ENCODE measurements at regions not wholly inside any gene's neighbourhood (a gene's known extent, or its start where the extent isn't known, plus 50 kb on each side); places are given as distances from the start of the nearest gene placed in this dataset.

DNA sequence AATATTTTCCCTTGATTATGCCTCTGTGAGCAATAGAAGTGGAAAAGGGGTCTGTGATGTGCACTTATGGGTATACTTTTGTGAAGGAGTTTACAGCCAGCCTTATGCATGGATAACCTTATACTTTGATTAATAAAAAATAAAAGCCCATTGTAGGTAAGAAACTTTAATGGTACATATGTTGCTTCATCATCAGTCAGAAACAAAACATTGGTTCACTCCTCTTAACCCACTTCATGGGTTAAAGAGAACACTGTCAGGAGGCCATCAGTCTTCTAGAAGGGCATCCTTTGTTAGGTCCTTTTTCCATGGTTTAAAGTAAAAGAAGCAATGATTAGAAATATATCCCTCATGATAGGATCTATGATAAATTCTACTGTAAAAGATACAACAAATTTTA is 952.1 kb upstream of the MIR17HG start:
- H3K36me3 Mint-ChIP-seq (ENCODE audit: low read depth): no peaks in the 10 kb centered on the region

DNA sequence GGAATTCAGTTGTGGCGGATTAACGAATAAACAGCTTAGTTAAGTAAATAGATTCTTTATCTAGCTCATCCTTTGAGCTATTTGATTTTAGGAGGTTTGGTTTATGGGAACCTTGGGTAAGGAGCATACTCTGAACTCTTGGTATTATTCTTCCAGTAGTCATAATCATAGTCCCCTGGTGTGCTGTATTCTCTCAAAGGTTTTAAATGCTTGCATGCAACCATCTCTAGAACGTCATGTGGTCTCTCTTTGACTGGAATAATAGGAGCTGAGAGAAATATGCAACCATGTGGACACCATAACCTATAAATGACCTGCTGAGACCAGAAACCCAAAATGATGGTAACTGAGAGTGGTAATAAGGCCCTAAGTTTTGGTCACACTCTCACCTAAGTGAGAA is 951.6 kb upstream of the MIR17HG start:
- H3K27me3 Mint-ChIP-seq: no peaks in the 10 kb centered on the region
- no peaks in the 10 kb centered on the region for H3K36me3 Mint-ChIP-seq (ENCODE audit: low read depth)
- H3K27ac Mint-ChIP-seq: no peak overlapping the region
- H3K9me3 Mint-ChIP-seq: peaks cover 12% of the 10 kb centered on the region
- no peak overlapping the region for H3K4me3 Mint-ChIP-seq
- ATAC-seq (replicated peaks): no peak
- H3K4me1 Mint-ChIP-seq: no peaks in the 10 kb centered on the region

More for the DNA sequence above, 952.1 kb upstream of the MIR17HG start:
- H3K27ac Mint-ChIP-seq: no peak overlapping the region
- ATAC-seq (replicated peaks): no peak
- H3K9me3 Mint-ChIP-seq: peaks cover 12% of the 10 kb centered on the region
- H3K27me3 Mint-ChIP-seq: no peaks in the 10 kb centered on the region
- no peak overlapping the region for H3K4me3 Mint-ChIP-seq
- no peaks in the 10 kb centered on the region for H3K4me1 Mint-ChIP-seq

DNA sequence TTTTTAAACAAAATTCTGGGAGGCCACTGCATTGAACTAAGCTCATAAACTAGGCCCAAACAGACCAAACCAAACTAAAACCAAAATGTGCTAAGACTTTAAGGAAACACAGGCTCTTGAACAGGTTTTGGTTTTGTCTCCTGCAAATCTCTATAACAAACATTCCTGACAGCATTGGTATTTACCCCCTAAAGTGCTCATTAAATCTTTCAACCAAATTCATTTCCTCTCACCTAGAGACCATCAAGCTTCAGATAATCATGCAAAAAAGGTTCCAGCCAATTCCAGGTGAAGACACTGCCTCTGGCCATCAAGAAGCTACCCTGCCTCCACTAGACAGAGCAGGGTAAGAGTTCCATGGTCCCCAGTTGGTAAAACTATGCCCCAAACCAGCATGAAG is 951.2 kb upstream of the MIR17HG start:
- no peak for ATAC-seq (replicated peaks)
- H3K27ac Mint-ChIP-seq: no peak overlapping the region
- no peaks in the 10 kb centered on the region for H3K4me1 Mint-ChIP-seq
- no peak overlapping the region for H3K4me3 Mint-ChIP-seq
- no peaks in the 10 kb centered on the region for H3K27me3 Mint-ChIP-seq
- H3K36me3 Mint-ChIP-seq (ENCODE audit: low read depth): no peaks in the 10 kb centered on the region
- H3K9me3 Mint-ChIP-seq: peaks cover 8% of the 10 kb centered on the region

DNA sequence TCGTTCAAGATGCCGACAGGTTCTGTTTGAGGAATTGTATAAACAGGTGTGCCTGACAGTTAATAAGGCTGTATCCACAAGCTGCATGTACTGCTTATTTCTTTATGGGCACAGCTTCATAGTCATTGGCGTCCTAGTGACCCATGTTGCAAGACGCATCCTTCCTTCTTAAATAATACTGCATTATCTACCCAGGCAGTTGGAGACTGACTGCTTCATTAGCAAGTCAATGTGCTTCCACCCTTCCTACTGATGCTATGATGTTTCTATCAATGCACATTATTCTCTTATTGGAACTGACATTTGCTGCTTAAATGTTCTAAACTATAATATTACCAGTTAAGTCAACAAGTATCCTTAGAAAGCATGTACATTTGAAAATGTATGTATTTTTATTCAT is 950.0 kb upstream of the MIR17HG start:
- H3K36me3 Mint-ChIP-seq (ENCODE audit: low read depth): no peaks in the 10 kb centered on the region
- H3K9me3 Mint-ChIP-seq: peaks cover 14% of the 10 kb centered on the region
- H3K4me1 Mint-ChIP-seq: no peaks in the 10 kb centered on the region
- no peak overlapping the region for H3K4me3 Mint-ChIP-seq
- H3K27me3 Mint-ChIP-seq: no peaks in the 10 kb centered on the region
- no peak overlapping the region for H3K27ac Mint-ChIP-seq
- no peak for ATAC-seq (replicated peaks)

DNA sequence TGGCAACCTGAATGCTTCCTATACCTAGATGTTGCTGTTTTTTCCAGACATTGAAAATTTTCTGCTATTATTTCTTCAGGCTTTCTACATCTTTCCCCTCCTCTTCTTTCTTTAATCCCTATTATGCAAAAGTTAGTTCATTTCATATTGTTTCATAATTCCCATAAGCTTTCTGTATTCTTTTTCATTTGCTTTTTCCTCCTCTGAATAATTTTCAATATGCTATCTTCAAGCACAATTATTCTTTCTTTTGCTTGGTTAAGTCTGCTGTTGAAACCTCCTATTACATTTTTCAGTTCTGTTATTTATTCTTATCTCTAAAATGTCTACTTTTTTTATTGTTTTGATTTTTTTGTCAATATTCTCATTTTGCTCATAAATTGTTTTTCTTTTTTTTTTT is 947.1 kb upstream of the MIR17HG start:
- H3K4me1 Mint-ChIP-seq: no peaks in the 10 kb centered on the region
- H3K9me3 Mint-ChIP-seq: peaks cover 18% of the 10 kb centered on the region
- H3K27me3 Mint-ChIP-seq: no peaks in the 10 kb centered on the region
- H3K27ac Mint-ChIP-seq: no peak overlapping the region
- H3K4me3 Mint-ChIP-seq: no peak overlapping the region
- ATAC-seq (replicated peaks): no peak
- H3K36me3 Mint-ChIP-seq (ENCODE audit: low read depth): no peaks in the 10 kb centered on the region

DNA sequence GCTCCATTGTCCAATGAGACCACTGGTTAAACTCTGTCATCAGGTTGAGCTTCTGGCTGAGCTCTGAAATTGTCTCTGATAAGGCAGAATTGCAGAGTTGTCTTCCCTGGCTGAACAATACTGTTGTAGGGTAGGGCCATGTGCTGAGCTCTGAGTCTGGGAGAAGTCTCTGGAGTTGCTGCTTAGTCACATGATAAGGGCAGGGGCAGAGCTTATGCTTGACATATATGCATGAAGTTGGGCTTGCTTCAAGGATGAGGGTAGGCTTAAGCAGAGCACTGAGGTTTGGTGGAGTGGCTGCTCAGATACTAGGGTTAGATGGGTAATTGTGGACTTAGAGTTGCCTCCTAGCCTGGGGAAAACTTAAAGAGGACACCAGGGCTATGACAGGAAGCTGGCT is 946.3 kb upstream of the MIR17HG start:
- H3K36me3 Mint-ChIP-seq (ENCODE audit: low read depth): no peaks in the 10 kb centered on the region
- H3K27ac Mint-ChIP-seq: no peak overlapping the region
- H3K4me1 Mint-ChIP-seq: no peaks in the 10 kb centered on the region
- ATAC-seq (replicated peaks): no peak
- H3K9me3 Mint-ChIP-seq: peaks cover 18% of the 10 kb centered on the region
- H3K4me3 Mint-ChIP-seq: no peak overlapping the region
- H3K27me3 Mint-ChIP-seq: no peaks in the 10 kb centered on the region

DNA sequence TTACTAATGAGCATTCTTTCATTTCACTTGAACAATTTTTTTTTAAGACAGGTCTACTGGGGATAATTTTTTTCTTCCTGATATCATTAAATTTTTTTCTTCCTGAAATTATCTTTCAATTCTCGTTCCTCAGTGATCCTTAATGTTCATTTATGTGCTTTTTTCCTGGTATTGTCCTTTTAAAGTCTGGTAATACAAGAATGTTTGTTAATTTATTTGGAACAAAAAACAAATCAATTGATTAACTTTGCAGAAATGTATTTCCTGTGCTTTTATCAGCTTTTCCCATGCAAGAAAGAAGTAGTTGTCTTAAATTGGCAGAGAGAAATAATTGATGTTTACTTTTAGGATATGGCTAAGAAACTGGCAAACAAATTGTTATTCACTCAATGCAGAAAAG is 945.4 kb upstream of the MIR17HG start:
- Mint-ChIP-seq H3K27me3 (no peaks in the 10 kb centered on the region), H3K4me1 (no peaks in the 10 kb centered on the region), H3K4me3 (no peak overlapping the region), H3K9me3 (peaks cover 20% of the 10 kb centered on the region), H3K27ac (no peak overlapping the region), H3K36me3 (ENCODE audit: low read depth) (no peaks in the 10 kb centered on the region)
- ATAC-seq (replicated peaks): no peak

DNA sequence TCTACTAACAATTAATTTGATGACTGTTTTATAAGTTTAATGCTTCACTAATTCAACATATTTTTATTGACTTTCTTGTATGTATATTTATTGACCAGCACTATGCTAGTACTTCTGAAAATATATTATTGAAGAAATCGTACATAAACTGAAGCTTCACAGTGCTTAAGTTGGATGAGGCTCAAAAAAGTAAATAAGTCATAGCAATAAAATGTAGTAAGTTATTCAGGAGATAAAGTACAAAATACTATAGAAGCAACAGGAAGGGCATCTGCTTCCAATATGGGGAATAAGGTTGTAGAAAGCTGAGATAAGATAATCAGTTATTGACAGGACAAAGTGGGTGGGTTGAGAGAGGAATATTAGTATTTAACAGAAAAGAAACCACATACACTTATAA is 944.9 kb upstream of the MIR17HG start:
- H3K4me3 Mint-ChIP-seq: no peak overlapping the region
- H3K27me3 Mint-ChIP-seq: no peaks in the 10 kb centered on the region
- no peaks in the 10 kb centered on the region for H3K4me1 Mint-ChIP-seq
- H3K9me3 Mint-ChIP-seq: peaks cover 20% of the 10 kb centered on the region
- no peak overlapping the region for H3K27ac Mint-ChIP-seq
- ATAC-seq (replicated peaks): no peak
- no peaks in the 10 kb centered on the region for H3K36me3 Mint-ChIP-seq (ENCODE audit: low read depth)

DNA sequence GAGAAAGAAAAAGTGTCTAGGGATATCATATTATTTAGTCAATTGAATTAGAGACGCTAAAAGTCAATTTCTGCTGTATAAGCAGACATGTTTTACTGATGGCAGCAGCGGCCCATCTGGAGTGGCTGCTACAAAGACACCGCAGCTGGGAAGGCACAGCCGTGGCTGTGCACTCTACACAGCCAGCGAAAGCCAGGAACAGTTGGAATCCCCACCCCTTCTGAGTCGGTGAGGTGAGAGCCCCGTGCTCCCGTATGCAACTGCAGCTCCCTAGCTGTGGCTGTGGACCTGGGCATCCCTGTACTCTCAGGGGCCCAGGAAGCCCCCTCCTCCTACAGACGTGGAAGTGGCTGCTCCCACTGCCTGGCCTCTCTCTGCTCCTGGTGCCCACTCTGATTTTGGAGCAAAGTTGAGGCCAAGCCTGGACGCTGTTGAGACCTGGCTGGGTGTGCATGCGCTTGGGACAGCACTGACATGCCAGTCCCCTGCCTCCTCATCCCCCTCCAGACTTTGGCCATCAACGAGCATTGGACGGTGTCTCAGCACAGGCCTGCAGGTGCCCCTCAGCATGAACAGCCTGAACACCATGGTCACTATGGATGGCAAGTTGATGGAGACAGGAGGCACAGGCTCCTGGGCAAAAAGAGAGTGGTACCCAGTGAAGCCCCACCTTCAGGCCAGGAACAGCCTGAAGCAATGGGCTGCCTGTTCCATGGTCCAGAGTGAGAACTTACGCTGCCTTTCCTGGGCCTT is 944.0 kb upstream of the MIR17HG start:
- H3K9me3 Mint-ChIP-seq: peaks cover 22% of the 10 kb centered on the region
- no peak for ATAC-seq (replicated peaks)
- H3K4me3 Mint-ChIP-seq: no peak overlapping the region
- no peaks in the 10 kb centered on the region for H3K36me3 Mint-ChIP-seq (ENCODE audit: low read depth)
- no peaks in the 10 kb centered on the region for H3K27me3 Mint-ChIP-seq
- H3K27ac Mint-ChIP-seq: no peak overlapping the region
- no peaks in the 10 kb centered on the region for H3K4me1 Mint-ChIP-seq

DNA sequence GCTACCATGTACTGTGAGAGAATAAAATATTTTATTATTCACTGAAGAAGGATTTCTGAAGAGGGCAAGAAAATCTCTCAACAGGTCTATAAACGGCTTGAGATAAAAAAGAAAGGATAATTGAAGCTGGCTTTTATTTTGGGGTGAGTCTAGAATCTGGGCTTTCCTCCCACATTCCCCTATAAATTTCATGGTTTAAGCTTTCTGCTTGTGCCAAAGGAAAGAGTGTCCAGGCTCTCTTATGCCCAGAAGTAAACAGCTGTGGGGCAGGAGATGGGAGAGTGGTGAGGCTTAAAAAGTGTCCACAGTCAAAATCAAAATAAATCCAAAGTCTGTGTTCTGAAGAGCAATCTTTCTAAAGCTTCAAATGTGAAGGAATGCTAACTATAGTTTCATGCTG is 942.2 kb upstream of the MIR17HG start:
- ATAC-seq (replicated peaks): no peak
- H3K9me3 Mint-ChIP-seq: peaks cover 20% of the 10 kb centered on the region
- no peaks in the 10 kb centered on the region for H3K4me1 Mint-ChIP-seq
- no peak overlapping the region for H3K4me3 Mint-ChIP-seq
- H3K27ac Mint-ChIP-seq: no peak overlapping the region
- H3K36me3 Mint-ChIP-seq (ENCODE audit: low read depth): no peaks in the 10 kb centered on the region
- H3K27me3 Mint-ChIP-seq: no peaks in the 10 kb centered on the region

DNA sequence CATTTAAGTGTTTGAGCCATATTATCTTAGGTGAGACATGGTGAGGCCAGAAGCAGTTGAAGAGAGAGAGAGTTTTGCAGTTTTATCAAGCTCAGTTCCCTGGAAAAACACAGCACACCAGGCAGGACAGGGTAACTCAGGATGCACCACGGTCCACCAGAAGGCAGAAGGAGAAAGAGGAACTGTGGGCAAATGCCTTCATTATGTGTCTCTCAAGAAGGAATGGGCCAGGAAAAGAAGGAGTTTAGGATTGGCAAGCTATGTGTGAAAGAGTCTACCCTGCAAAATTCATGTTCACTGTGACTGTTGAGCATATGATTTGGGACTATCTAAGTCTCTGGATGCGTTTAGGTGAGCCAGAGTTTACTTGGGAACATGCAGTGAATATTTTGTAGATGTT is 934.5 kb upstream of the MIR17HG start:
- H3K4me1 Mint-ChIP-seq: no peaks in the 10 kb centered on the region
- H3K27me3 Mint-ChIP-seq: no peaks in the 10 kb centered on the region
- peaks cover 3% of the 10 kb centered on the region for H3K9me3 Mint-ChIP-seq
- H3K36me3 Mint-ChIP-seq (ENCODE audit: low read depth): no peaks in the 10 kb centered on the region
- no peak for ATAC-seq (replicated peaks)
- H3K4me3 Mint-ChIP-seq: no peak overlapping the region
- H3K27ac Mint-ChIP-seq: no peak overlapping the region

DNA sequence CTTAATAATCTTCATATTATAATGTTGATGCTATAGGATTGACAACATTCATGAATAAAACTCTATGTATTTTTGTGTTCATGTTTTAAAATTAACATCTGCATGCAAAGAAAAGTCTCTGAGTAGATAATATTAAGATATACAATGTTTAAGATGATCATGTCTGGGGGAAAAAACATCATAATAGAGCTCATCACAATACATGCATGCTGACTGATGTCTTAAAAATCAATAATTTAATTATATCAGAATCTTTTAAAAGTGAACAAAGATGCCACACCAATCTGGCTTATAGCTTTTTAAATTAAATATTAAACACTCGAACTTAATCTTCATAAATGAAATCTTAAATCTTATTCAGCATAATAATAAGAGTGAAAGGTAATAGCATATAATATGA is 933.9 kb upstream of the MIR17HG start:
- ATAC-seq (replicated peaks): no peak
- H3K27me3 Mint-ChIP-seq: no peaks in the 10 kb centered on the region
- no peaks in the 10 kb centered on the region for H3K36me3 Mint-ChIP-seq (ENCODE audit: low read depth)
- H3K4me3 Mint-ChIP-seq: no peak overlapping the region
- H3K4me1 Mint-ChIP-seq: no peaks in the 10 kb centered on the region
- H3K9me3 Mint-ChIP-seq: no peaks in the 10 kb centered on the region
- H3K27ac Mint-ChIP-seq: no peak overlapping the region

DNA sequence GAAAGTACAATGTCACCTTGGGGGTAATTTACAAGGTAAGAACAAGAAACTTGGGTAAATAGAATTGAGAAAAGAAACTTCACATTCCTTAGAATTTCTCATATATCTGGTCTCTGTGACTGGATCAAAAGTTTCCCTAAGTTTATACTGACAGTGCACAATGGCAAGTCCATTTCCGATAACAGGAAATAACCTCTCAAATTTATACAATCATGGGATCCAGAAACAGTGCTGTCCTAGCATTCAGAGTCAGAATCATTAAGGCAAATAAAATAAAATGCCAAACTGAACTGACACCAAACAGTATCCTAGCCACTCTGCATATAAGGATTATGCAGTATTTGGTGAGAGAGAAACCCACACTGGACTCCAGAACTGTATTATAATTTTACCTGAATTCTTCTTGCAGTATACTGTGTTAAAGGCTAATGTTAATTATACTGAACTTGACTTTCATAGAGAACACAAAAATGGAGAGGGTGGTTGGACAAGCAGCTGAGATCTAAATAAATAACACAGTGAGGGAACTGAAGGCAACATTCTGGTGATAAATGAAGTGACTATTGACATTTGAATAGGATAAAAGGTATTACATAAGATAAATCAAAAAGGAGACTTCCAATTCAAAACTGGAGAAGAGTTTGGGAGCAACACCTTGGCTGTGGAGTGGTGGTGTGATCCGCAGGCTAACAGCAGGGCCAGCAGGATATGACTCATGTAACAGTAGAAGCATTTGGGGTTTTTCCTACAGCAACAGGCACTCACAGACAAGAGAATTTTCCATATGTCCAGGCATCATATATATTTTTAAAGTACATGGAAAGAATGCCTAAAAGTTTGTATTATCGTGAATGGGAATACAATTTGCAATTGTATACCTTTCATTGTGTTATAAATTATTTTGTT is 932.5 kb upstream of the MIR17HG start:
- no peak overlapping the region for H3K4me3 Mint-ChIP-seq
- no peak overlapping the region for H3K27ac Mint-ChIP-seq
- H3K4me1 Mint-ChIP-seq: no peaks in the 10 kb centered on the region
- H3K9me3 Mint-ChIP-seq: no peaks in the 10 kb centered on the region
- ATAC-seq (replicated peaks): no peak
- H3K27me3 Mint-ChIP-seq: no peaks in the 10 kb centered on the region
- H3K36me3 Mint-ChIP-seq (ENCODE audit: low read depth): no peaks in the 10 kb centered on the region

DNA sequence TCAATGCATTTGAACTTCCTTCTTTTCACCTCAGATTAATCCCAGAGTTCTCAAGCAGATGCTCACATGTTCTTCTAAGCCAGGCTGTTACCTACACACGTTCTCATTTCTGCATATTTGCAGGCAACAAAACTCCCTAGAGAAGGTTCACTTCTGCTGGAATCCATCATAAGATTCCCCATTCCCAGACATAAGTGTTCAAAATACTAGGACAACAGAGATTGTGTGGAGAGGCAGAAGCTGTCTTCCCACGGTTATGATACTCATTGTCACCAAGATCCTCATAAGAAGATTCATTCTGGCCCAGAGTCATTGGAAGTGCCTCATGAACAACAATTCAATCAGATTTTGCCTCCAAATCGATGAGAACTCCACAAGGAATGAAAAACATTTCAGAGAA is 931.6 kb upstream of the MIR17HG start:
- Mint-ChIP-seq H3K4me3 (no peak overlapping the region), H3K9me3 (peaks cover 5% of the 10 kb centered on the region), H3K27me3 (no peaks in the 10 kb centered on the region), H3K27ac (no peak overlapping the region), H3K4me1 (no peaks in the 10 kb centered on the region), H3K36me3 (ENCODE audit: low read depth) (no peaks in the 10 kb centered on the region)
- ATAC-seq (replicated peaks): no peak

DNA sequence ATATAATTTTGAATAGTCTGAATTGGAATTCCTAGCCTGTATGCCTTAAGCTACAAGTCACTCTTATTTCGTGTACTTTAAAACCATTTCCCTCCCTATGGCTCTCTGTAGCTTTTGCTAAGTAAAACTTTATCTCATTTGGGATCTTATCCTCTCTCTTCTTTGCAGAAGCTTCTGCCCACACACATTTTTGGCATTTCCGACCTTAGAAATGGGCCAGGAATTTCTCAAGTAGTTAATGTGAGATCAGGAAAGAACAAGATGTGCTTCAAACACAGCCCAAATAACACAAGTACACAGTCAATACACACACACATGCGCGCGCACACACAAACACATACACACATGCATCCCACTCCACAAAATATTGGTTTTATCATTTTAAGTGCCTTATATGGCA is 931.0 kb upstream of the MIR17HG start:
- no peaks in the 10 kb centered on the region for H3K27me3 Mint-ChIP-seq
- H3K27ac Mint-ChIP-seq: no peak overlapping the region
- H3K4me1 Mint-ChIP-seq: no peaks in the 10 kb centered on the region
- no peaks in the 10 kb centered on the region for H3K36me3 Mint-ChIP-seq (ENCODE audit: low read depth)
- ATAC-seq (replicated peaks): no peak
- peaks cover 5% of the 10 kb centered on the region for H3K9me3 Mint-ChIP-seq
- no peak overlapping the region for H3K4me3 Mint-ChIP-seq

All from activated T-helper 17 cell treated with anti-CD3 and anti-CD28 coated beads, Interleukin-2, amount 50 U/mL, for 72 hours (primary cell).